ENCODE measurements at regions not wholly inside any gene's neighbourhood (a gene's known extent, or its start where the extent isn't known, plus 50 kb on each side); places are given as distances from the start of the nearest gene placed in this dataset.

GRCh38 chr6:22668307-22668706 is 98.9 kb downstream of the HDGFL1 start:
- no peaks in the 10 kb centered on the region for H3K9me2 ChIP-seq (ENCODE audit: insufficient read depth)
- no peaks in the 10 kb centered on the region for H3K79me2 ChIP-seq (ENCODE audit: low read depth)
- H3K4me1 ChIP-seq (replicated peaks; ENCODE audit: insufficient read depth) = no peaks in the 10 kb centered on the region
- intact Hi-C loops (cut with micrococcal nuclease; ENCODE audit: unreplicated experiment) = no loop called here
- H3K9me3 ChIP-seq (ENCODE audit: insufficient read depth, low read depth) = no peaks in the 10 kb centered on the region
- H3K36me3 ChIP-seq (ENCODE audit: low read depth) = no peaks in the 10 kb centered on the region
- no peaks in the 10 kb centered on the region for H3K27me3 ChIP-seq (ENCODE audit: insufficient read depth, low read depth)
- H2AFZ ChIP-seq = no peak overlapping the region
- no peaks in the 10 kb centered on the region for H4K20me1 ChIP-seq (ENCODE audit: insufficient read depth)
- ChIA-PET POLR2A (ENCODE audit: unreplicated experiment) (no interaction called here), CTCF (no interaction called here)
- no TSS peak for BruUV-seq (replicated peaks)
- no peak for TF ChIP-seq EZH2 (IDR thresholded peaks at IDR 0.05; ENCODE audit: low read depth)
- TF ChIP-seq, protein P1, sequence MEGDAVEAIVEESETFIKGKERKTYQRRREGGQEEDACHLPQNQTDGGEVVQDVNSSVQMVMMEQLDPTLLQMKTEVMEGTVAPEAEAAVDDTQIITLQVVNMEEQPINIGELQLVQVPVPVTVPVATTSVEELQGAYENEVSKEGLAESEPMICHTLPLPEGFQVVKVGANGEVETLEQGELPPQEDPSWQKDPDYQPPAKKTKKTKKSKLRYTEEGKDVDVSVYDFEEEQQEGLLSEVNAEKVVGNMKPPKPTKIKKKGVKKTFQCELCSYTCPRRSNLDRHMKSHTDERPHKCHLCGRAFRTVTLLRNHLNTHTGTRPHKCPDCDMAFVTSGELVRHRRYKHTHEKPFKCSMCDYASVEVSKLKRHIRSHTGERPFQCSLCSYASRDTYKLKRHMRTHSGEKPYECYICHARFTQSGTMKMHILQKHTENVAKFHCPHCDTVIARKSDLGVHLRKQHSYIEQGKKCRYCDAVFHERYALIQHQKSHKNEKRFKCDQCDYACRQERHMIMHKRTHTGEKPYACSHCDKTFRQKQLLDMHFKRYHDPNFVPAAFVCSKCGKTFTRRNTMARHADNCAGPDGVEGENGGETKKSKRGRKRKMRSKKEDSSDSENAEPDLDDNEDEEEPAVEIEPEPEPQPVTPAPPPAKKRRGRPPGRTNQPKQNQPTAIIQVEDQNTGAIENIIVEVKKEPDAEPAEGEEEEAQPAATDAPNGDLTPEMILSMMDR (conservative IDR thresholded peaks at IDR 0.05) = no peak
- H3K27ac ChIP-seq = no peak overlapping the region
- no peak overlapping the region for H3K4me2 ChIP-seq
- DNase-seq = no peak
- H3K4me3 ChIP-seq = no peak overlapping the region
- H3F3A ChIP-seq (ENCODE audit: insufficient read depth, low read depth) = no peaks in the 10 kb centered on the region

DNA sequence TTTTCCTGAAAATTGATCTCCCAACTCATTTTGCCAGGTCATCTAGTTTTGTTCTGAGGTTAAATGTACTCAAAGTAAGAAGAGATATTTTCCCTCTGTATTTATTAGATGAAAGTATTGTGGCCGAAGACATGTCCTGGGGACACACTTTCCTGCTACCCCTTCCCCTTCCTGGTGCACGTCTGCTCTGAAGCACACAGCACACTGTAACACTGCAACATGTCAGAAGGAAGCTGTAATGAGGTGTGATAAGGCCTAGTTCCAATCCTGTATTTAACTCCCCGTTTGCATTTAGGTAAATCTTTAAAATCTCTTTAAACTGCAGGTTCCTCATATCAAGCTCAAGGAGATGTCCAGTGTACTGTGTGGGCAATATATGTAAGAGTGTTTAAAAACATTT is 99.4 kb downstream of the HDGFL1 start:
- no peaks in the 10 kb centered on the region for H3K9me2 ChIP-seq (ENCODE audit: insufficient read depth)
- H3K79me2 ChIP-seq (ENCODE audit: low read depth) = no peaks in the 10 kb centered on the region
- H2AFZ ChIP-seq = no peak overlapping the region
- no TSS peak for BruUV-seq (replicated peaks)
- H3K27me3 ChIP-seq (ENCODE audit: insufficient read depth, low read depth) = no peaks in the 10 kb centered on the region
- H3K27ac ChIP-seq = no peak overlapping the region
- no peaks in the 10 kb centered on the region for H4K20me1 ChIP-seq (ENCODE audit: insufficient read depth)
- no peaks in the 10 kb centered on the region for H3F3A ChIP-seq (ENCODE audit: insufficient read depth, low read depth)
- H3K4me2 ChIP-seq = no peak overlapping the region
- intact Hi-C loops (cut with micrococcal nuclease; ENCODE audit: unreplicated experiment) = no loop called here
- ChIA-PET POLR2A (ENCODE audit: unreplicated experiment) (no interaction called here), CTCF (no interaction called here)
- no peak for DNase-seq
- H3K4me3 ChIP-seq = no peak overlapping the region
- no peak for TF ChIP-seq EZH2 (IDR thresholded peaks at IDR 0.05; ENCODE audit: low read depth)
- TF ChIP-seq, protein P1 (conservative IDR thresholded peaks at IDR 0.05) = no peak
- no peaks in the 10 kb centered on the region for H3K9me3 ChIP-seq (ENCODE audit: insufficient read depth, low read depth)
- no peaks in the 10 kb centered on the region for H3K4me1 ChIP-seq (replicated peaks; ENCODE audit: insufficient read depth)
- no peaks in the 10 kb centered on the region for H3K36me3 ChIP-seq (ENCODE audit: low read depth)

GRCh38 chr6:22670605-22671004 is 101.2 kb downstream of the HDGFL1 start:
- Histone ChIP-seq H3K27me3 (ENCODE audit: insufficient read depth, low read depth) (no peaks in the 10 kb centered on the region), H3K79me2 (ENCODE audit: low read depth) (no peaks in the 10 kb centered on the region), H3K4me1 (replicated peaks; ENCODE audit: insufficient read depth) (no peaks in the 10 kb centered on the region), H3F3A (ENCODE audit: insufficient read depth, low read depth) (no peaks in the 10 kb centered on the region), H3K4me3 (no peak overlapping the region), H2AFZ (no peak overlapping the region), H3K27ac (no peak overlapping the region), H3K9me2 (ENCODE audit: insufficient read depth) (no peaks in the 10 kb centered on the region), H4K20me1 (ENCODE audit: insufficient read depth) (no peaks in the 10 kb centered on the region), H3K36me3 (ENCODE audit: low read depth) (no peaks in the 10 kb centered on the region), H3K9me3 (ENCODE audit: insufficient read depth, low read depth) (no peaks in the 10 kb centered on the region), H3K4me2 (no peak overlapping the region)
- no TSS peak for BruUV-seq (replicated peaks)
- no peak for DNase-seq
- ChIA-PET POLR2A (ENCODE audit: unreplicated experiment) (no interaction called here), CTCF (interaction anchor here (0.6 kb wide), 1 partner anchor 554 kb away, joined by 3 read pairs; no protein-coding TSS in a partner anchor)
- intact Hi-C loops (cut with micrococcal nuclease; ENCODE audit: unreplicated experiment) = no loop called here
- TF ChIP-seq EZH2 (IDR thresholded peaks at IDR 0.05; ENCODE audit: low read depth) = no peak
- TF ChIP-seq, protein P1 (conservative IDR thresholded peaks at IDR 0.05) = no peak
